Activated B cell treated with CpG ODN at 0.5 μM for 24 hours (primary cell): ENCODE measurements at regions not wholly inside any gene's neighbourhood (a gene's known extent, or its start where the extent isn't known, plus 50 kb on each side); places are given as distances from the start of the nearest gene placed in this dataset.

Experiments used
- ATAC-seq: fragments of 200-7000 bp; cut with Tn5 transposase; one replicate; pipeline ENCODE4 v1.10.0; 2021; ENCODE audit warnings: low read depth, mild to moderate bottlenecking, moderate library complexity
- CTCF ChIA-PET: fragments of 350-600 bp; sonication (Branson Sonifier 250); formaldehyde crosslinking; loops from one replicate; lab custom pipeline; 2021; ENCODE audit warnings: antibody characterized with exemption; lab: Charles Lee
- POLR2A ChIA-PET: fragments of 350-600 bp; sonication (Branson Sonifier 250); formaldehyde crosslinking; loops from one replicate; lab custom pipeline; 2021; ENCODE audit warnings: antibody characterized with exemption; lab: Charles Lee
- DNase-seq: peaks from one replicate; pipeline ENCODE4 v3.0.0; 2022
- H3K27ac Mint-ChIP-seq: one replicate; pipeline ENCODE4 v1.8.0; 2020; ENCODE audit warnings: mixed read lengths
- H3K27me3 Mint-ChIP-seq: one replicate; pipeline ENCODE4 v1.8.0; 2021; ENCODE audit warnings: mixed read lengths
- H3K36me3 Mint-ChIP-seq: one replicate; pipeline ENCODE4 v1.8.0; 2021; ENCODE audit warnings: low read depth, mixed read lengths
- H3K4me1 Mint-ChIP-seq: one replicate; pipeline ENCODE4 v1.8.0; 2021; ENCODE audit warnings: mixed read lengths
- H3K4me3 Mint-ChIP-seq: one replicate; pipeline ENCODE4 v1.8.0; 2020; ENCODE audit warnings: mild to moderate bottlenecking, mixed read lengths
- H3K9me3 Mint-ChIP-seq: one replicate; pipeline ENCODE4 v1.8.0; 2020; ENCODE audit warnings: mixed read lengths
- intact Hi-C: fragments of 100-400 bp; cut with micrococcal nuclease; formaldehyde crosslinking; loops from one replicate; pipeline ENCODE4 v1.15.1; 2024
- TF ChIP-seq, protein P1 (sequence below): fragments of 200-600 bp; IDR thresholded peaks from one replicate; pipeline ENCODE4 v1.8.0; 2022; ENCODE audit warnings: antibody characterized with exemption, mild to moderate bottlenecking

DNA sequence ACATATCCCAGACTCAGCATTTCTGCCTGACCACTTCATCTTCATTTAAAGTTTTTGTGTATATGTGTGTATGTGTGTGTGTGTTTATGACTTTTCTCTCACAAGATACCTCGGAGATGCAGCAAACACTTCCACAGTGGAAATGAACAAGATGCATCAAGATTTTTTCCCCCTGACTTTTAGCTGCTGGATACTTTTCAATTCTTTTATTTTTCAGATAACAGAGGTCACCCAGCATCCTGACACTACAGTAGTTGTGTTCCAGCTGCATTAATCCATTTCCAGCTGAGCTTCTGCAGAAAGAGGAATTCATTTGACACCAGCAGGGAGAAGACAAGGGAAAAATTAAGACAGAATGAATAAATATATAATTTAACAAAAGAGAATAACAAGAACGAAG is 130.2 kb upstream of the PSMD7 start:
- ATAC-seq = no peak
- Mint-ChIP-seq H3K4me3 (no peak overlapping the region), H3K36me3 (no peaks in the 10 kb centered on the region), H3K9me3 (peaks cover 2% of the 10 kb centered on the region), H3K27ac (no peak overlapping the region), H3K27me3 (no peaks in the 10 kb centered on the region), H3K4me1 (no peaks in the 10 kb centered on the region)
- POLR2A ChIA-PET = no interaction called here
- TF ChIP-seq, protein P1, sequence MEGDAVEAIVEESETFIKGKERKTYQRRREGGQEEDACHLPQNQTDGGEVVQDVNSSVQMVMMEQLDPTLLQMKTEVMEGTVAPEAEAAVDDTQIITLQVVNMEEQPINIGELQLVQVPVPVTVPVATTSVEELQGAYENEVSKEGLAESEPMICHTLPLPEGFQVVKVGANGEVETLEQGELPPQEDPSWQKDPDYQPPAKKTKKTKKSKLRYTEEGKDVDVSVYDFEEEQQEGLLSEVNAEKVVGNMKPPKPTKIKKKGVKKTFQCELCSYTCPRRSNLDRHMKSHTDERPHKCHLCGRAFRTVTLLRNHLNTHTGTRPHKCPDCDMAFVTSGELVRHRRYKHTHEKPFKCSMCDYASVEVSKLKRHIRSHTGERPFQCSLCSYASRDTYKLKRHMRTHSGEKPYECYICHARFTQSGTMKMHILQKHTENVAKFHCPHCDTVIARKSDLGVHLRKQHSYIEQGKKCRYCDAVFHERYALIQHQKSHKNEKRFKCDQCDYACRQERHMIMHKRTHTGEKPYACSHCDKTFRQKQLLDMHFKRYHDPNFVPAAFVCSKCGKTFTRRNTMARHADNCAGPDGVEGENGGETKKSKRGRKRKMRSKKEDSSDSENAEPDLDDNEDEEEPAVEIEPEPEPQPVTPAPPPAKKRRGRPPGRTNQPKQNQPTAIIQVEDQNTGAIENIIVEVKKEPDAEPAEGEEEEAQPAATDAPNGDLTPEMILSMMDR = no peak
- DNase-seq = no peak
- CTCF ChIA-PET = no interaction called here
- intact Hi-C loops = no loop called here

GRCh38 chr16:74165566-74166080 is 131.0 kb upstream of the PSMD7 start:
- H3K4me3 Mint-ChIP-seq = no peak overlapping the region
- POLR2A ChIA-PET = no interaction called here
- TF ChIP-seq, protein P1 = no peak

DNA sequence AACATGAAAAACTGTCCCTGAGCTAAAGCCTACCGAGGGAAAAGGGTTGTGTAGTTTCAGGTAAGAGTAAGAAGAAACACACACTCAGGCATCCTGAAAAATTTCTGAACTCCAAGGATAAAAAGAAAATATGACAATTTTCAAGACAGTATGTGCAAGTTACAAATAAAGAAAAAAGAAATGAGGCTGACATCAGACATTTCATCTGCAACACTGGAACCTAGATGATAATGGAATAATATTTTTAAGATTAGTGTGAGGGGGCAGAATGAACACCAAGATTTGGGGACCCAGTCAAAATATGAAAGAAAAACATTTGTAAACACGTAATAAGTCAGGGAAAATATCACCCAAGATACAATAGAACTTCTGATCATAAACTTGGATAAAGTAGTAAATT is 135.9 kb upstream of the PSMD7 start:
- ChIA-PET CTCF (no interaction called here), POLR2A (no interaction called here)
- no peak for ATAC-seq
- no peak for DNase-seq
- no peaks in the 10 kb centered on the region for H3K36me3 Mint-ChIP-seq
- peaks cover 10% of the 10 kb centered on the region for H3K9me3 Mint-ChIP-seq
- no peak overlapping the region for H3K4me3 Mint-ChIP-seq
- no peak overlapping the region for H3K27ac Mint-ChIP-seq
- intact Hi-C loops = no loop called here
- TF ChIP-seq, protein P1 = no peak
- no peaks in the 10 kb centered on the region for H3K4me1 Mint-ChIP-seq
- no peaks in the 10 kb centered on the region for H3K27me3 Mint-ChIP-seq

More at GRCh38 chr16:74165566-74166080, 131.0 kb upstream of the PSMD7 start:
- Mint-ChIP-seq H3K27me3 (no peaks in the 10 kb centered on the region), H3K27ac (no peak overlapping the region), H3K9me3 (peaks cover 7% of the 10 kb centered on the region), H3K36me3 (no peaks in the 10 kb centered on the region), H3K4me1 (no peaks in the 10 kb centered on the region)
- no peak for ATAC-seq
- DNase-seq = no peak
- intact Hi-C loops = no loop called here
- CTCF ChIA-PET = no interaction called here

DNA sequence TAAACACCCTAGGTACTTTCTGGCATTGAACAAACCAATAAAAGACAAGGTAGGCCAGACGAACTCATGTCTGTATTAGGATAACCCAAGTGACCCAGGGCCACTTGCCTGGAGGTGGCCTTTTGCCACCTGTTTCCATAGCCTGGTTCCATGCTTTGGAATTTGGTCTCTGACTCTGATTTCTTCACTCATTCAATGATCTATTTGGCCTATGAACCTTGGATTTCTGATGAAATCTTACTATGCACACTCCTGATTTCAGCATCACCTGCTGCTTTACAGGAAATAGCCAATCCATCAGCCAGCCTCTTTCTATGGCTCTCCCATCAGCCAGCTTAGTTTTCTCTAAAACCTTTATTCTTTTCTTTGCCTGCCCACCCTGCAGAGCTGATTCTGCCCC is 142.8 kb upstream of the PSMD7 start:
- Mint-ChIP-seq H3K27me3 (peaks cover 6% of the 10 kb centered on the region), H3K36me3 (no peaks in the 10 kb centered on the region), H3K9me3 (peaks cover 7% of the 10 kb centered on the region), H3K27ac (no peak overlapping the region), H3K4me1 (no peaks in the 10 kb centered on the region), H3K4me3 (no peak overlapping the region)
- intact Hi-C loops = no loop called here
- TF ChIP-seq, protein P1 = no peak
- CTCF ChIA-PET = no interaction called here
- no peak for DNase-seq
- POLR2A ChIA-PET = no interaction called here
- ATAC-seq = no peak

DNA sequence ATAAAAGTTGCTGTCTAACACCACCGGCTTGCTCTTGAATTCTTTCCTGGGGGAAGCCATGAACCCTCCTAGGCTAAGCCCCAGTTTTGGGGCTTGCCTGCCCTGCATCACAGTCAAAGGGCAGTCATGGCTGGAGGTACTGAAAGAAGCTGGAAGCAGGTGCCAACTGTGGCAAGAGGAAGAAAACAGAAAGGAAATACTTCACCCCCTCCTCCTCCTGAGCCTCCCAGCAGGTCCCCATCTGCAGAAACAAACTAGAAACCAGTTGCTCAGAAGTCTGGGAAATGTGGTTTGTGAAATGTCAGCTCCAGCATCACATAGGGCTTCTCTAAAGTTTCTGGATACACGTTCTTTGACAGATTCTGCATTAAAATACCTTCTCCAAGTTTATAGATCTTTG is 150.0 kb upstream of the PSMD7 start:
- no peaks in the 10 kb centered on the region for H3K27me3 Mint-ChIP-seq
- DNase-seq (no peak), ATAC-seq (no peak)
- no peak overlapping the region for H3K4me3 Mint-ChIP-seq
- peaks cover 1% of the 10 kb centered on the region for H3K9me3 Mint-ChIP-seq
- intact Hi-C loops = no loop called here
- H3K27ac Mint-ChIP-seq = no peak overlapping the region
- POLR2A ChIA-PET = no interaction called here
- CTCF ChIA-PET = no interaction called here
- H3K4me1 Mint-ChIP-seq = no peaks in the 10 kb centered on the region
- no peaks in the 10 kb centered on the region for H3K36me3 Mint-ChIP-seq
- TF ChIP-seq, protein P1 = no peak
